ENCODE measurements at regions not wholly inside any gene's neighbourhood (a gene's known extent, or its start where the extent isn't known, plus 50 kb on each side); places are given as distances from the start of the nearest gene placed in this dataset.

GRCh38 chr1:217311766-217312165 is 319.1 kb downstream of the GPATCH2 start:
- DNase-seq: no peak

- no peak for DNase-seq
Measured at GRCh38 chr1:217311269-217311668, 319.6 kb downstream of the GPATCH2 start.

GRCh38 chr1:217281332-217281731 is 349.6 kb downstream of the GPATCH2 start:
- no peak for DNase-seq

GRCh38 chr1:217275655-217276398 is 355.1 kb downstream of the GPATCH2 start:
- no peak for DNase-seq

GRCh38 chr1:217274927-217275654 is 355.8 kb downstream of the GPATCH2 start:
- no peak for DNase-seq

GRCh38 chr1:217274416-217274815 is 356.5 kb downstream of the GPATCH2 start:
- DNase-seq: no peak

- no peak for DNase-seq
Measured at GRCh38 chr1:217273866-217274265, 357.0 kb downstream of the GPATCH2 start.

- DNase-seq: no peak
Measured at GRCh38 chr1:217272385-217272784, 358.5 kb downstream of the GPATCH2 start.

- no peak for DNase-seq
Measured at GRCh38 chr1:217270101-217270500, 360.8 kb downstream of the GPATCH2 start.

GRCh38 chr1:217268058-217268457 is 362.8 kb downstream of the GPATCH2 start:
- DNase-seq: peak; percentile 60 to 61

- DNase-seq: no peak
Measured at GRCh38 chr1:217261636-217262035, 369.3 kb downstream of the GPATCH2 start.

- DNase-seq: no peak
Measured at GRCh38 chr1:217260676-217261075, 370.2 kb downstream of the GPATCH2 start.

- DNase-seq: no peak
Measured at GRCh38 chr1:217253985-217254384, 376.9 kb downstream of the GPATCH2 start.

- DNase-seq: no peak
Measured at GRCh38 chr1:217253351-217253750, 377.5 kb downstream of the GPATCH2 start.

- DNase-seq: no peak
Measured at GRCh38 chr1:217251121-217251520, 379.8 kb downstream of the GPATCH2 start.

GRCh38 chr1:217249857-217250256 is 381.0 kb downstream of the GPATCH2 start:
- no peak for DNase-seq

GRCh38 chr1:217244971-217245370 is 385.9 kb downstream of the GPATCH2 start:
- DNase-seq: no peak

- no peak for DNase-seq
Measured at GRCh38 chr1:217240656-217241055, 390.2 kb downstream of the GPATCH2 start.

GRCh38 chr1:217238945-217239344 is 391.9 kb downstream of the GPATCH2 start:
- no peak for DNase-seq

GRCh38 chr1:217230412-217230811 is 400.5 kb downstream of the GPATCH2 start:
- DNase-seq: no peak

- no peak for DNase-seq
Measured at GRCh38 chr1:217228689-217229088, 402.2 kb downstream of the GPATCH2 start.

GRCh38 chr1:217224201-217224600 is 406.7 kb downstream of the GPATCH2 start:
- DNase-seq: no peak

GRCh38 chr1:217214551-217214950 is 416.3 kb downstream of the GPATCH2 start:
- DNase-seq: no peak

- no peak for DNase-seq
Measured at GRCh38 chr1:217211486-217211885, 419.4 kb downstream of the GPATCH2 start.
